Tibial nerve (tissue), 4 donors: ENCODE measurements at regions not wholly inside any gene's neighbourhood (a gene's known extent, or its start where the extent isn't known, plus 50 kb on each side); places are given as distances from the start of the nearest gene placed in this dataset.

ENCODE experiments used
- DNase-seq, 2 donors: peaks; one replicate each; pipeline ENCODE4 v3.0.0-alpha.2; 2019; ENCODE audit warnings: low spot score in 2 of 2
- H3K27ac ChIP-seq, 4 donors: fragments of 200-600 bp; sonication (generic) in 3 of 4; one replicate each; pipeline ENCODE4 v1.5.1; 2017 to 2019; ENCODE audit warnings: mild to moderate bottlenecking in 1 of 4
- H3K27me3 ChIP-seq, 2 donors: fragments of 200-600 bp; sonication (generic) in 1 of 2; one replicate each; pipeline versions ENCODE4 v1.5.1 to v1.6.0; 2017 to 2019
- H3K36me3 ChIP-seq, 3 donors: fragments of 200-600 bp; sonication (generic); one replicate each; pipeline ENCODE4 v1.5.1; 2018 to 2019
- H3K4me1 ChIP-seq, 4 donors: fragments of 200-600 bp; sonication (generic) in 3 of 4; one replicate each; pipeline ENCODE4 v1.5.1; 2017 to 2019
- H3K4me3 ChIP-seq, 4 donors: fragments of 200-600 bp; sonication (generic) in 3 of 4; one replicate each; pipeline ENCODE4 v1.5.1; 2017 to 2019; ENCODE audit warnings: mild to moderate bottlenecking in 1 of 4, moderate library complexity in 1 of 4
- H3K9me3 ChIP-seq, 4 donors: fragments of 200-600 bp; sonication (generic) in 3 of 4; one replicate each; pipeline ENCODE4 v1.5.1; 2017 to 2019
- CTCF ChIP-seq, 5 experiments: fragments of 200-600 bp in 3 of 5; fragments of 450-650 bp in 2 of 5; sonication (generic) in 3 of 5; IDR thresholded peaks; one replicate each; pipeline ENCODE4 v1.5.1; 2016 to 2019; ENCODE audit warnings: antibody characterized with exemption in 5 of 5, mild to moderate bottlenecking in 3 of 5, moderate library complexity in 2 of 5
- EP300 ChIP-seq, 2 donors: sonication (generic); formaldehyde crosslinking; IDR thresholded peaks; one replicate each; pipeline ENCODE4 v1.6.1; 2017; ENCODE audit warnings: antibody characterized with exemption in 2 of 2, mild to moderate bottlenecking in 1 of 2
- POLR2A ChIP-seq, 2 donors: fragments of 450-650 bp; IDR thresholded peaks; one replicate each; pipeline ENCODE4 v1.6.1; 2017; ENCODE audit warnings: antibody characterized with exemption in 2 of 2, mild to moderate bottlenecking in 2 of 2, moderate library complexity in 2 of 2
- WGBS, 2 donors: methylation state at CpG; one replicate each; pipeline ENCODE4 v1.1.5; 2018; 5-methylcytosine and 5-hydroxymethylcytosine counted together

GRCh38 chr1:221636096-221636495 is 105.8 kb downstream of the DUSP10 start:
- DNase-seq, result no peak
- TF ChIP-seq EP300 (IDR thresholded peaks at IDR 0.05) (no peak), CTCF (IDR thresholded peaks at IDR 0.05) (no peak), POLR2A (IDR thresholded peaks at IDR 0.05) (no peak)
- Histone ChIP-seq H3K4me3 (no peak overlapping the region), H3K4me1 (peaks cover 0 to 13% (median 2%) of the 10 kb centered on the region in 4 donors), H3K27ac (no peak overlapping the region), H3K9me3 (no peaks in the 10 kb centered on the region), H3K27me3 (no peaks in the 10 kb centered on the region), H3K36me3 (no peaks in the 10 kb centered on the region)
- 63 to 96% methylated on average over 3 of the region's 3 CpGs for WGBS, 2 donors

- Histone ChIP-seq H3K4me1 (peaks cover 0 to 13% (median 2%) of the 10 kb centered on the region in 4 donors), H3K36me3 (no peaks in the 10 kb centered on the region), H3K27me3 (no peaks in the 10 kb centered on the region), H3K27ac (no peak overlapping the region), H3K4me3 (no peak overlapping the region), H3K9me3 (no peaks in the 10 kb centered on the region)
- no peak for DNase-seq
- TF ChIP-seq CTCF (IDR thresholded peaks at IDR 0.05), result no peak
- no peak for TF ChIP-seq POLR2A (IDR thresholded peaks at IDR 0.05)
- no peak for TF ChIP-seq EP300 (IDR thresholded peaks at IDR 0.05)
- 67 to 74% methylated on average over 3 of the region's 3 CpGs for WGBS, 2 donors
Observed at GRCh38 chr1:221636967-221637366, 104.9 kb downstream of the DUSP10 start.

- 38 to 57% methylated on average over 2 of the region's 2 CpGs for WGBS, 2 donors
- H3K27me3 ChIP-seq, result no peaks in the 10 kb centered on the region
- TF ChIP-seq EP300 (IDR thresholded peaks at IDR 0.05) (no peak), POLR2A (IDR thresholded peaks at IDR 0.05) (no peak), CTCF (IDR thresholded peaks at IDR 0.05) (peak in 1 of 5 experiments; percentile 11)
Observed at GRCh38 chr1:221637641-221638041, 104.2 kb downstream of the DUSP10 start.

GRCh38 chr1:221638595-221638994 is 103.3 kb downstream of the DUSP10 start:
- Histone ChIP-seq H3K4me3 (no peak overlapping the region), H3K27ac (no peak overlapping the region), H3K36me3 (no peaks in the 10 kb centered on the region), H3K4me1 (peaks cover 0 to 13% (median 2%) of the 10 kb centered on the region in 4 donors), H3K9me3 (no peaks in the 10 kb centered on the region), H3K27me3 (no peaks in the 10 kb centered on the region)
- WGBS, 2 donors, result 82 to 96% methylated on average over 2 of the region's 2 CpGs
- DNase-seq, result no peak
- no peak for TF ChIP-seq EP300 (IDR thresholded peaks at IDR 0.05)
- no peak for TF ChIP-seq POLR2A (IDR thresholded peaks at IDR 0.05)
- no peak for TF ChIP-seq CTCF (IDR thresholded peaks at IDR 0.05)

More at GRCh38 chr1:221637641-221638041, 104.2 kb downstream of the DUSP10 start:
- H3K36me3 ChIP-seq, result no peaks in the 10 kb centered on the region
- H3K4me3 ChIP-seq, result no peak overlapping the region
- no peaks in the 10 kb centered on the region for H3K9me3 ChIP-seq
- DNase-seq, result no peak
- H3K27ac ChIP-seq, result no peak overlapping the region
- H3K4me1 ChIP-seq, result peaks cover 0 to 13% (median 2%) of the 10 kb centered on the region in 4 donors

GRCh38 chr1:221641811-221642210 is 100.1 kb downstream of the DUSP10 start:
- Histone ChIP-seq H3K36me3 (no peaks in the 10 kb centered on the region), H3K27me3 (no peaks in the 10 kb centered on the region), H3K9me3 (no peaks in the 10 kb centered on the region), H3K4me3 (no peak overlapping the region), H3K27ac (no peak overlapping the region), H3K4me1 (peaks cover 0 to 12% (median 2%) of the 10 kb centered on the region in 4 donors)
- 92 to 93% methylated on average over 3 of the region's 3 CpGs for WGBS, 2 donors
- TF ChIP-seq EP300 (IDR thresholded peaks at IDR 0.05) (no peak), CTCF (IDR thresholded peaks at IDR 0.05) (no peak), POLR2A (IDR thresholded peaks at IDR 0.05) (no peak)
- DNase-seq, result no peak
